ENCODE measurements at regions not wholly inside any gene's neighbourhood (a gene's known extent, or its start where the extent isn't known, plus 50 kb on each side); places are given as distances from the start of the nearest gene placed in this dataset.

GRCh38 chr11:116111546-116111945, 607.3 kb upstream of the CADM1 start:
- Histone ChIP-seq H3K36me3 (no peaks in the 10 kb centered on the region), H3K27ac (no peak overlapping the region), H3K27me3 (no peaks in the 10 kb centered on the region), H3K4me3 (no peak overlapping the region), H3K9me3 (peaks cover 0 to 25% (median 0%) of the 10 kb centered on the region in 3 donors), H3K4me1 (no peaks in the 10 kb centered on the region)
- no peak for TF ChIP-seq EP300 (IDR thresholded peaks at IDR 0.05)
- no peak for TF ChIP-seq CTCF (IDR thresholded peaks at IDR 0.05)
- TF ChIP-seq POLR2A (IDR thresholded peaks at IDR 0.05) = no peak
- TF ChIP-seq POLR2AphosphoS5 (IDR thresholded peaks at IDR 0.05) = no peak
- no peak for ATAC-seq
- 90 to 100% methylated on average over 1 to 2 of the region's 3 CpGs for WGBS, 2 donors (ENCODE audit: low coverage in 1 of 2)

- no peaks in the 10 kb centered on the region for H3K36me3 ChIP-seq
- no peak overlapping the region for H3K4me3 ChIP-seq
- WGBS, 2 donors (ENCODE audit: low coverage in 1 of 2) = 100% methylated on average over 1 of the region's 1 CpG; no CpG with 5 or more reads in 1 of the 2 donors
- H3K4me1 ChIP-seq = no peaks in the 10 kb centered on the region
- no peak for ATAC-seq
- no peak overlapping the region for H3K27ac ChIP-seq
- H3K27me3 ChIP-seq = no peaks in the 10 kb centered on the region
- TF ChIP-seq POLR2AphosphoS5 (IDR thresholded peaks at IDR 0.05) = no peak
- TF ChIP-seq EP300 (IDR thresholded peaks at IDR 0.05) = no peak
- TF ChIP-seq CTCF (IDR thresholded peaks at IDR 0.05) = no peak
- no peak for TF ChIP-seq POLR2A (IDR thresholded peaks at IDR 0.05)
- peaks cover 0 to 25% (median 0%) of the 10 kb centered on the region in 3 donors for H3K9me3 ChIP-seq
Observed at GRCh38 chr11:116110802-116111201, 606.6 kb upstream of the CADM1 start.

- Histone ChIP-seq H3K9me3 (peaks cover 0 to 25% (median 0%) of the 10 kb centered on the region in 3 donors), H3K4me3 (no peak overlapping the region), H3K27me3 (no peaks in the 10 kb centered on the region), H3K27ac (no peak overlapping the region), H3K4me1 (no peaks in the 10 kb centered on the region), H3K36me3 (no peaks in the 10 kb centered on the region)
- no peak for ATAC-seq
- 80 to 100% methylated on average over 1 of the region's 1 CpG for WGBS, 2 donors (ENCODE audit: low coverage in 1 of 2)
- TF ChIP-seq POLR2AphosphoS5 (IDR thresholded peaks at IDR 0.05) = no peak
- TF ChIP-seq EP300 (IDR thresholded peaks at IDR 0.05) = no peak
- no peak for TF ChIP-seq POLR2A (IDR thresholded peaks at IDR 0.05)
- no peak for TF ChIP-seq CTCF (IDR thresholded peaks at IDR 0.05)
Observed at GRCh38 chr11:116110356-116110755, 606.1 kb upstream of the CADM1 start.

- 67 to 78% methylated on average over 3 to 5 of the region's 5 CpGs for WGBS, 2 donors (ENCODE audit: low coverage in 1 of 2)
- H3K9me3 ChIP-seq = peaks cover 0 to 19% (median 0%) of the 10 kb centered on the region in 3 donors
- H3K27ac ChIP-seq = no peak overlapping the region
Observed at GRCh38 chr11:116109228-116109627, 605.0 kb upstream of the CADM1 start.

More at GRCh38 chr11:116109228-116109627, 605.0 kb upstream of the CADM1 start:
- Histone ChIP-seq H3K4me3 (no peak overlapping the region), H3K4me1 (no peaks in the 10 kb centered on the region), H3K36me3 (no peaks in the 10 kb centered on the region), H3K27me3 (no peaks in the 10 kb centered on the region)
- no peak for TF ChIP-seq POLR2A (IDR thresholded peaks at IDR 0.05)
- TF ChIP-seq CTCF (IDR thresholded peaks at IDR 0.05) = no peak
- TF ChIP-seq EP300 (IDR thresholded peaks at IDR 0.05) = no peak
- TF ChIP-seq POLR2AphosphoS5 (IDR thresholded peaks at IDR 0.05) = no peak
- ATAC-seq = no peak

All from gastroesophageal sphincter (tissue), 4 donors.